NCI-H1694 treated with DMSO at 0.1 percent for 48 hours (cell line): ENCODE measurements at regions not wholly inside any gene's neighbourhood (a gene's known extent, or its start where the extent isn't known, plus 50 kb on each side); places are given as distances from the start of the nearest gene placed in this dataset.

Source experiments
- DNase-seq: peaks from one replicate; lab custom pipeline; 2025; lab: John Stamatoyannopoulos, UW

GRCh38 chr3:107969994-107970819 is 120.6 kb downstream of the CD47 start:
- peak; percentile 63 for DNase-seq

- no peak for DNase-seq
Observed at GRCh38 chr3:107969525-107969924, 121.3 kb downstream of the CD47 start.

- no peak for DNase-seq
Observed at GRCh38 chr3:107966276-107966675, 124.6 kb downstream of the CD47 start.

- no peak for DNase-seq
Observed at GRCh38 chr3:107965136-107965655, 125.6 kb downstream of the CD47 start.

- DNase-seq: no peak
Observed at GRCh38 chr3:107963581-107963980, 127.2 kb downstream of the CD47 start.

- no peak for DNase-seq
Observed at GRCh38 chr3:107962946-107963345, 127.9 kb downstream of the CD47 start.

- no peak for DNase-seq
Observed at GRCh38 chr3:107962037-107962436, 128.8 kb downstream of the CD47 start.

- DNase-seq: no peak
Observed at GRCh38 chr3:107959550-107960154, 131.2 kb downstream of the CD47 start.

- no peak for DNase-seq
Observed at GRCh38 chr3:107958146-107958545, 132.7 kb downstream of the CD47 start.

GRCh38 chr3:107956991-107957900 is 133.6 kb downstream of the CD47 start:
- DNase-seq: no peak

GRCh38 chr3:107954845-107955244 is 136.0 kb downstream of the CD47 start:
- no peak for DNase-seq

GRCh38 chr3:107953722-107954121 is 137.1 kb downstream of the CD47 start:
- no peak for DNase-seq

- DNase-seq: no peak
Observed at GRCh38 chr3:107951126-107951525, 139.7 kb downstream of the CD47 start.

- no peak for DNase-seq
Observed at GRCh38 chr3:107950417-107950816, 140.4 kb downstream of the CD47 start.

- no peak for DNase-seq
Observed at GRCh38 chr3:107949394-107949970, 141.3 kb downstream of the CD47 start.

- DNase-seq: no peak
Observed at GRCh38 chr3:107947203-107947602, 143.6 kb downstream of the CD47 start.

- DNase-seq: no peak
Observed at GRCh38 chr3:107946700-107947099, 144.1 kb downstream of the CD47 start.

GRCh38 chr3:107945417-107946094 is 145.3 kb downstream of the CD47 start:
- no peak for DNase-seq

- no peak for DNase-seq
Observed at GRCh38 chr3:107943786-107944523, 146.9 kb downstream of the CD47 start.

GRCh38 chr3:107942951-107943749 is 147.7 kb downstream of the CD47 start:
- no peak for DNase-seq
